GM23338 (cell line): ENCODE measurements at regions not wholly inside any gene's neighbourhood (a gene's known extent, or its start where the extent isn't known, plus 50 kb on each side); places are given as distances from the start of the nearest gene placed in this dataset.

ENCODE experiments used
- ATAC-seq: fragments of 200-7000 bp; cut with Tn5 transposase; 3 replicates; pipeline ENCODE4 v1.9.1; 2020
- DNase-seq: peaks from one replicate; pipeline ENCODE4 v3.0.0-alpha.2; 2015; ENCODE audit warnings: low spot score
- H2AFZ ChIP-seq: fragments of 200-600 bp; sonication (generic); 2 replicates; pipeline ENCODE4 v1.8.0; 2016; ENCODE audit warnings: antibody characterized with exemption, mild to moderate bottlenecking, moderate library complexity
- H3F3A ChIP-seq: fragments of 200-600 bp; sonication (generic); replicated peaks from 2 replicates; pipeline ENCODE4 v1.8.0; 2017; ENCODE audit warnings: antibody characterized with exemption, mixed run types, low read depth
- H3K27ac ChIP-seq: fragments of 200-600 bp; sonication (generic); 2 replicates; pipeline ENCODE4 v1.6.1; 2016; ENCODE audit warnings: low read depth
- H3K27me3 ChIP-seq: fragments of 200-600 bp; sonication (generic); 2 replicates; pipeline ENCODE4 v1.8.0; 2016; ENCODE audit warnings: mild to moderate bottlenecking, mixed run types, moderate library complexity; ENCODE audit not compliant: insufficient read depth
- H3K36me3 ChIP-seq: fragments of 200-600 bp; sonication (generic); 2 replicates; pipeline ENCODE4 v1.8.0; 2016; ENCODE audit warnings: mild to moderate bottlenecking; ENCODE audit not compliant: insufficient read depth
- H3K4me1 ChIP-seq: fragments of 200-600 bp; sonication (generic); 2 replicates; pipeline ENCODE4 v1.8.0; 2016; ENCODE audit warnings: mild to moderate bottlenecking, moderate library complexity; ENCODE audit not compliant: insufficient read depth
- H3K4me2 ChIP-seq: fragments of 200-600 bp; sonication (generic); 2 replicates; pipeline ENCODE4 v1.7.1; 2017; ENCODE audit warnings: mixed run types
- H3K4me3 ChIP-seq: fragments of 200-600 bp; sonication (generic); 2 replicates; pipeline ENCODE4 v1.6.1; 2016; ENCODE audit warnings: mixed run types
- H3K79me2 ChIP-seq: fragments of 200-600 bp; sonication (generic); replicated peaks from 2 replicates; pipeline ENCODE4 v1.8.0; 2017; ENCODE audit warnings: mild to moderate bottlenecking; ENCODE audit not compliant: insufficient read depth
- H3K9me2 ChIP-seq: fragments of 200-600 bp; sonication (generic); 2 replicates; pipeline ENCODE4 v1.8.0; 2017; ENCODE audit not compliant: insufficient read depth
- H4K20me1 ChIP-seq: fragments of 200-600 bp; sonication (generic); replicated peaks from 2 replicates; pipeline ENCODE4 v1.8.0; 2017; ENCODE audit warnings: mild to moderate bottlenecking; ENCODE audit not compliant: insufficient read depth
- H3K27ac Mint-ChIP-seq: 2 replicates; pipeline ENCODE4 v1.8.0; 2020; ENCODE audit warnings: inconsistent platforms, mild to moderate bottlenecking, moderate library complexity, mixed read lengths
- H3K27me3 Mint-ChIP-seq: 3 replicates; pipeline ENCODE4 v1.8.0; 2022; ENCODE audit warnings: low read depth, mild to moderate bottlenecking, moderate library complexity, mixed read lengths, inconsistent platforms; ENCODE audit not compliant: insufficient read depth, poor library complexity
- H3K36me3 Mint-ChIP-seq: 3 replicates; pipeline ENCODE4 v1.8.0; 2021; ENCODE audit warnings: low read depth, mild to moderate bottlenecking, inconsistent platforms, moderate library complexity, mixed read lengths
- H3K4me1 Mint-ChIP-seq: 3 replicates; pipeline ENCODE4 v1.8.0; 2020; ENCODE audit warnings: mild to moderate bottlenecking, inconsistent platforms, mixed read lengths
- H3K4me3 Mint-ChIP-seq: 3 replicates; pipeline ENCODE4 v1.8.0; 2021; ENCODE audit warnings: moderate library complexity, mild to moderate bottlenecking, inconsistent platforms, mixed read lengths
- H3K9me3 Mint-ChIP-seq: 3 replicates; pipeline ENCODE4 v1.8.0; 2020; ENCODE audit warnings: moderate library complexity, mild to moderate bottlenecking, inconsistent platforms, mixed read lengths
- CREB1 ChIP-seq: fragments of 250-450 bp; sonication (Bioruptor Pico); IDR thresholded peaks from 2 replicates; pipeline ENCODE4 v1.5.0; 2020; ENCODE audit warnings: low read depth, mild to moderate bottlenecking, moderate library complexity
- EZH2 ChIP-seq: fragments of 200-600 bp; sonication (generic); IDR thresholded peaks from one replicate; pipeline ENCODE4 v1.8.0; 2017; ENCODE audit warnings: antibody characterized with exemption, mild to moderate bottlenecking, low read depth; ENCODE audit not compliant: unreplicated experiment
- EZH2phosphoT487 ChIP-seq: fragments of 200-600 bp; sonication (generic); IDR thresholded peaks from one replicate; pipeline ENCODE4 v1.8.1; 2018; ENCODE audit warnings: antibody characterized with exemption; ENCODE audit not compliant: unreplicated experiment
- JUNB ChIP-seq: IDR thresholded peaks from one replicate; pipeline ENCODE4 v1.6.1; 2016; ENCODE audit warnings: antibody characterized with exemption; ENCODE audit not compliant: unreplicated experiment
- NANOG ChIP-seq: IDR thresholded peaks from 2 replicates; pipeline ENCODE4 v1.6.1; 2016; ENCODE audit warnings: antibody characterized with exemption, borderline replicate concordance
- POLR2AphosphoS5 ChIP-seq: IDR thresholded peaks from 2 replicates; pipeline ENCODE4 v1.6.1; 2016; ENCODE audit warnings: antibody characterized with exemption, low read depth
- STAT1 ChIP-seq: IDR thresholded peaks from one replicate; pipeline ENCODE4 v1.6.1; 2016; ENCODE audit warnings: antibody characterized with exemption; ENCODE audit not compliant: unreplicated experiment
- ZNF114 ChIP-seq: fragments of 250-450 bp; sonication (Bioruptor Pico); IDR thresholded peaks from 2 replicates; pipeline ENCODE4 v1.5.0; 2020; ENCODE audit warnings: mild to moderate bottlenecking, moderate library complexity
- ZNF331 ChIP-seq: fragments of 250-450 bp; sonication (Bioruptor Pico); IDR thresholded peaks from 2 replicates; pipeline ENCODE4 v1.5.0; 2020; ENCODE audit warnings: low read depth, mild to moderate bottlenecking, moderate library complexity
- TF ChIP-seq, protein P1 (sequence below): fragments of 250-450 bp; sonication (Bioruptor Pico); IDR thresholded peaks from 2 replicates; pipeline ENCODE4 v1.5.0; 2020; ENCODE audit warnings: mild to moderate bottlenecking, moderate library complexity
- TF ChIP-seq, protein P2 (sequence below): IDR thresholded peaks from one replicate; pipeline ENCODE4 v1.6.1; 2018; ENCODE audit warnings: antibody characterized with exemption; ENCODE audit not compliant: unreplicated experiment
- TF ChIP-seq, protein P3 (sequence below): IDR thresholded peaks from 2 replicates; pipeline ENCODE4 v1.6.1; 2016; ENCODE audit warnings: antibody characterized with exemption
- TF ChIP-seq, protein P4 (sequence below), 2 experiments: fragments of 200-600 bp in 1 of 2; sonication (generic) in 1 of 2; conservative IDR thresholded peaks; 2 replicates each; pipeline versions ENCODE4 v1.5.1 to v1.6.1; 2016 to 2017; ENCODE audit warnings: antibody characterized with exemption in 2 of 2, low read depth in 2 of 2, mild to moderate bottlenecking in 2 of 2, moderate library complexity in 1 of 2

DNA sequence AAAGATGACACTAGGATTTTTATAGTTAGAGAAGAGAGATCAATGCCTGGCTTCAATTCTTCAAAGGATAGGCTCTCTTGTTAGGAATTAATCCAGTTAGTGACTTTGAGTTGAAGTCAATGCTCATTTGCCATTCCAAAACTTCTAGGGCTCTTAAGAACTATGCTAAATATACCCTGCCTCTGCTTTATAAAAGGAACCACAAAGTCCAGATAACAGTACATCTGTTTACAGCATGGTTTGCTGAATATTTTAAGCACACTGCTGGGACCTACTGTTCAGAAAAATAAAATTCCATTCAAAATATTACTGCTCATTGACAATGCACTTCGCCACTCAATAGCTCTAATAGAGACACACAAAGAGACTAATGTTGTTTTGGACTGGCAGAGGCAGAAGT is 786.6 kb upstream of the DPPA4 start:
- Histone ChIP-seq H3K27ac (no peak overlapping the region), H3K27me3 (no peaks in the 10 kb centered on the region), H2AFZ (no peak overlapping the region; the same call in 1 of the 2 replicates), H3K4me1 (no peaks in the 10 kb centered on the region), H4K20me1 (no peaks in the 10 kb centered on the region), H3K9me2 (no peaks in the 10 kb centered on the region), H3K4me2 (no peak overlapping the region), H3F3A (no peaks in the 10 kb centered on the region), H3K36me3 (no peaks in the 10 kb centered on the region), H3K79me2 (no peaks in the 10 kb centered on the region), H3K4me3 (no peak overlapping the region)
- Mint-ChIP-seq H3K27me3 (no peaks in the 10 kb centered on the region), H3K4me3 (no peak overlapping the region), H3K36me3 (peaks cover 9% of the 10 kb centered on the region; the same call in 2 of the 3 replicates), H3K4me1 (no peaks in the 10 kb centered on the region), H3K9me3 (peaks cover 5% of the 10 kb centered on the region), H3K27ac (no peak overlapping the region)
- DNase-seq (no peak), ATAC-seq (no peak)
- TF ChIP-seq STAT1: no peak
- no peak for TF ChIP-seq CREB1 (CRISPR knock-in tag)
- no peak for TF ChIP-seq NANOG
- no peak for TF ChIP-seq EZH2phosphoT487
- no peak for TF ChIP-seq ZNF114 (CRISPR knock-in tag)
- TF ChIP-seq, protein P1, sequence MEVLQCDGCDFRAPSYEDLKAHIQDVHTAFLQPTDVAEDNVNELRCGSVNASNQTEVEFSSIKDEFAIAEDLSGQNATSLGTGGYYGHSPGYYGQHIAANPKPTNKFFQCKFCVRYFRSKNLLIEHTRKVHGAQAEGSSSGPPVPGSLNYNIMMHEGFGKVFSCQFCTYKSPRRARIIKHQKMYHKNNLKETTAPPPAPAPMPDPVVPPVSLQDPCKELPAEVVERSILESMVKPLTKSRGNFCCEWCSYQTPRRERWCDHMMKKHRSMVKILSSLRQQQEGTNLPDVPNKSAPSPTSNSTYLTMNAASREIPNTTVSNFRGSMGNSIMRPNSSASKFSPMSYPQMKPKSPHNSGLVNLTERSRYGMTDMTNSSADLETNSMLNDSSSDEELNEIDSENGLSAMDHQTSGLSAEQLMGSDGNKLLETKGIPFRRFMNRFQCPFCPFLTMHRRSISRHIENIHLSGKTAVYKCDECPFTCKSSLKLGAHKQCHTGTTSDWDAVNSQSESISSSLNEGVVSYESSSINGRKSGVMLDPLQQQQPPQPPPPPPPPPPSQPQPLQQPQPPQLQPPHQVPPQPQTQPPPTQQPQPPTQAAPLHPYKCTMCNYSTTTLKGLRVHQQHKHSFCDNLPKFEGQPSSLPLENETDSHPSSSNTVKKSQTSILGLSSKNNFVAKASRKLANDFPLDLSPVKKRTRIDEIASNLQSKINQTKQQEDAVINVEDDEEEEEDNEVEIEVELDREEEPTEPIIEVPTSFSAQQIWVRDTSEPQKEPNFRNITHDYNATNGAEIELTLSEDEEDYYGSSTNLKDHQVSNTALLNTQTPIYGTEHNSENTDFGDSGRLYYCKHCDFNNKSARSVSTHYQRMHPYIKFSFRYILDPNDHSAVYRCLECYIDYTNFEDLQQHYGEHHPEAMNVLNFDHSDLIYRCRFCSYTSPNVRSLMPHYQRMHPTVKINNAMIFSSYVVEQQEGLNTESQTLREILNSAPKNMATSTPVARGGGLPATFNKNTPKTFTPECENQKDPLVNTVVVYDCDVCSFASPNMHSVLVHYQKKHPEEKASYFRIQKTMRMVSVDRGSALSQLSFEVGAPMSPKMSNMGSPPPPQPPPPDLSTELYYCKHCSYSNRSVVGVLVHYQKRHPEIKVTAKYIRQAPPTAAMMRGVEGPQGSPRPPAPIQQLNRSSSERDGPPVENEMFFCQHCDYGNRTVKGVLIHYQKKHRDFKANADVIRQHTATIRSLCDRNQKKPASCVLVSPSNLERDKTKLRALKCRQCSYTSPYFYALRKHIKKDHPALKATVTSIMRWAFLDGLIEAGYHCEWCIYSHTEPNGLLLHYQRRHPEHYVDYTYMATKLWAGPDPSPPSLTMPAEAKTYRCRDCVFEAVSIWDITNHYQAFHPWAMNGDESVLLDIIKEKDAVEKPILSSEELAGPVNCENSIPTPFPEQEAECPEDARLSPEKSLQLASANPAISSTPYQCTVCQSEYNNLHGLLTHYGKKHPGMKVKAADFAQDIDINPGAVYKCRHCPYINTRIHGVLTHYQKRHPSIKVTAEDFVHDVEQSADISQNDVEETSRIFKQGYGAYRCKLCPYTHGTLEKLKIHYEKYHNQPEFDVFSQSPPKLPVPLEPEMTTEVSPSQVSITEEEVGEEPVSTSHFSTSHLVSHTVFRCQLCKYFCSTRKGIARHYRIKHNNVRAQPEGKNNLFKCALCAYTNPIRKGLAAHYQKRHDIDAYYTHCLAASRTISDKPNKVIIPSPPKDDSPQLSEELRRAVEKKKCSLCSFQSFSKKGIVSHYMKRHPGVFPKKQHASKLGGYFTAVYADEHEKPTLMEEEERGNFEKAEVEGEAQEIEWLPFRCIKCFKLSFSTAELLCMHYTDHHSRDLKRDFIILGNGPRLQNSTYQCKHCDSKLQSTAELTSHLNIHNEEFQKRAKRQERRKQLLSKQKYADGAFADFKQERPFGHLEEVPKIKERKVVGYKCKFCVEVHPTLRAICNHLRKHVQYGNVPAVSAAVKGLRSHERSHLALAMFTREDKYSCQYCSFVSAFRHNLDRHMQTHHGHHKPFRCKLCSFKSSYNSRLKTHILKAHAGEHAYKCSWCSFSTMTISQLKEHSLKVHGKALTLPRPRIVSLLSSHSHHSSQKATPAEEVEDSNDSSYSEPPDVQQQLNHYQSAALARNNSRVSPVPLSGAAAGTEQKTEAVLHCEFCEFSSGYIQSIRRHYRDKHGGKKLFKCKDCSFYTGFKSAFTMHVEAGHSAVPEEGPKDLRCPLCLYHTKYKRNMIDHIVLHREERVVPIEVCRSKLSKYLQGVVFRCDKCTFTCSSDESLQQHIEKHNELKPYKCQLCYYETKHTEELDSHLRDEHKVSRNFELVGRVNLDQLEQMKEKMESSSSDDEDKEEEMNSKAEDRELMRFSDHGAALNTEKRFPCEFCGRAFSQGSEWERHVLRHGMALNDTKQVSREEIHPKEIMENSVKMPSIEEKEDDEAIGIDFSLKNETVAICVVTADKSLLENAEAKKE: no peak
- TF ChIP-seq, protein P2, sequence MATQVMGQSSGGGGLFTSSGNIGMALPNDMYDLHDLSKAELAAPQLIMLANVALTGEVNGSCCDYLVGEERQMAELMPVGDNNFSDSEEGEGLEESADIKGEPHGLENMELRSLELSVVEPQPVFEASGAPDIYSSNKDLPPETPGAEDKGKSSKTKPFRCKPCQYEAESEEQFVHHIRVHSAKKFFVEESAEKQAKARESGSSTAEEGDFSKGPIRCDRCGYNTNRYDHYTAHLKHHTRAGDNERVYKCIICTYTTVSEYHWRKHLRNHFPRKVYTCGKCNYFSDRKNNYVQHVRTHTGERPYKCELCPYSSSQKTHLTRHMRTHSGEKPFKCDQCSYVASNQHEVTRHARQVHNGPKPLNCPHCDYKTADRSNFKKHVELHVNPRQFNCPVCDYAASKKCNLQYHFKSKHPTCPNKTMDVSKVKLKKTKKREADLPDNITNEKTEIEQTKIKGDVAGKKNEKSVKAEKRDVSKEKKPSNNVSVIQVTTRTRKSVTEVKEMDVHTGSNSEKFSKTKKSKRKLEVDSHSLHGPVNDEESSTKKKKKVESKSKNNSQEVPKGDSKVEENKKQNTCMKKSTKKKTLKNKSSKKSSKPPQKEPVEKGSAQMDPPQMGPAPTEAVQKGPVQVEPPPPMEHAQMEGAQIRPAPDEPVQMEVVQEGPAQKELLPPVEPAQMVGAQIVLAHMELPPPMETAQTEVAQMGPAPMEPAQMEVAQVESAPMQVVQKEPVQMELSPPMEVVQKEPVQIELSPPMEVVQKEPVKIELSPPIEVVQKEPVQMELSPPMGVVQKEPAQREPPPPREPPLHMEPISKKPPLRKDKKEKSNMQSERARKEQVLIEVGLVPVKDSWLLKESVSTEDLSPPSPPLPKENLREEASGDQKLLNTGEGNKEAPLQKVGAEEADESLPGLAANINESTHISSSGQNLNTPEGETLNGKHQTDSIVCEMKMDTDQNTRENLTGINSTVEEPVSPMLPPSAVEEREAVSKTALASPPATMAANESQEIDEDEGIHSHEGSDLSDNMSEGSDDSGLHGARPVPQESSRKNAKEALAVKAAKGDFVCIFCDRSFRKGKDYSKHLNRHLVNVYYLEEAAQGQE: no peak
- TF ChIP-seq EZH2: no peak
- TF ChIP-seq ZNF331 (CRISPR knock-in tag): no peak
- TF ChIP-seq, protein P3, sequence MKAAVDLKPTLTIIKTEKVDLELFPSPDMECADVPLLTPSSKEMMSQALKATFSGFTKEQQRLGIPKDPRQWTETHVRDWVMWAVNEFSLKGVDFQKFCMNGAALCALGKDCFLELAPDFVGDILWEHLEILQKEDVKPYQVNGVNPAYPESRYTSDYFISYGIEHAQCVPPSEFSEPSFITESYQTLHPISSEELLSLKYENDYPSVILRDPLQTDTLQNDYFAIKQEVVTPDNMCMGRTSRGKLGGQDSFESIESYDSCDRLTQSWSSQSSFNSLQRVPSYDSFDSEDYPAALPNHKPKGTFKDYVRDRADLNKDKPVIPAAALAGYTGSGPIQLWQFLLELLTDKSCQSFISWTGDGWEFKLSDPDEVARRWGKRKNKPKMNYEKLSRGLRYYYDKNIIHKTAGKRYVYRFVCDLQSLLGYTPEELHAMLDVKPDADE: no peak
- TF ChIP-seq, protein P4, sequence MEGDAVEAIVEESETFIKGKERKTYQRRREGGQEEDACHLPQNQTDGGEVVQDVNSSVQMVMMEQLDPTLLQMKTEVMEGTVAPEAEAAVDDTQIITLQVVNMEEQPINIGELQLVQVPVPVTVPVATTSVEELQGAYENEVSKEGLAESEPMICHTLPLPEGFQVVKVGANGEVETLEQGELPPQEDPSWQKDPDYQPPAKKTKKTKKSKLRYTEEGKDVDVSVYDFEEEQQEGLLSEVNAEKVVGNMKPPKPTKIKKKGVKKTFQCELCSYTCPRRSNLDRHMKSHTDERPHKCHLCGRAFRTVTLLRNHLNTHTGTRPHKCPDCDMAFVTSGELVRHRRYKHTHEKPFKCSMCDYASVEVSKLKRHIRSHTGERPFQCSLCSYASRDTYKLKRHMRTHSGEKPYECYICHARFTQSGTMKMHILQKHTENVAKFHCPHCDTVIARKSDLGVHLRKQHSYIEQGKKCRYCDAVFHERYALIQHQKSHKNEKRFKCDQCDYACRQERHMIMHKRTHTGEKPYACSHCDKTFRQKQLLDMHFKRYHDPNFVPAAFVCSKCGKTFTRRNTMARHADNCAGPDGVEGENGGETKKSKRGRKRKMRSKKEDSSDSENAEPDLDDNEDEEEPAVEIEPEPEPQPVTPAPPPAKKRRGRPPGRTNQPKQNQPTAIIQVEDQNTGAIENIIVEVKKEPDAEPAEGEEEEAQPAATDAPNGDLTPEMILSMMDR (conservative IDR thresholded peaks at IDR 0.05; ENCODE audit: low read depth in 2 of 2): no peak
- no peak for TF ChIP-seq JUNB
- no peak for TF ChIP-seq POLR2AphosphoS5
